ENCODE measurements at regions not wholly inside any gene's neighbourhood (a gene's known extent, or its start where the extent isn't known, plus 50 kb on each side); places are given as distances from the start of the nearest gene placed in this dataset.

DNA sequence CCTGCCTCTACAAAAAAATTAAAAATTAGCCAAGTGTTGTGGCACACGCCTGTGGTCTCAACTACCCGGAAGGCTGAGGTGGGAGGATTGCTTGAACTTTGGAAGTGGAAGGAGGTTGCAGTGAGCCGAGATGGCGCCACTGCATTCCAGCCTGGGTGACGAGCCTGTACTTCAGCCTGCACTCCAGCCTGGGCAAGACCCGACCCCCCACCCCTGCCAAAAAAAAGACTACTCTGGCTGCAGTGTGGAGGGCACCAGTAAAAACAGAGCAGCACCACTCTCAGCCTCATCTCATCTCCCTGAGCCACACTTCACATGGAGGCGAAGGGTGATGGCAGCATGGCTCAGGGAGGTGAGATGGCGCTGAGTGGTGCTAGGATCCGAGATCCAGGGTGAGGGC, 50.3 kb upstream of the THY1 start:
- in situ Hi-C loops (cut with HindIII; ENCODE audit: low sequenced_read_pairs): loop anchor here (10.0 kb wide), 1 partner anchor 98 kb away; no protein-coding TSS in a partner anchor
- TF ChIP-seq, protein P1, sequence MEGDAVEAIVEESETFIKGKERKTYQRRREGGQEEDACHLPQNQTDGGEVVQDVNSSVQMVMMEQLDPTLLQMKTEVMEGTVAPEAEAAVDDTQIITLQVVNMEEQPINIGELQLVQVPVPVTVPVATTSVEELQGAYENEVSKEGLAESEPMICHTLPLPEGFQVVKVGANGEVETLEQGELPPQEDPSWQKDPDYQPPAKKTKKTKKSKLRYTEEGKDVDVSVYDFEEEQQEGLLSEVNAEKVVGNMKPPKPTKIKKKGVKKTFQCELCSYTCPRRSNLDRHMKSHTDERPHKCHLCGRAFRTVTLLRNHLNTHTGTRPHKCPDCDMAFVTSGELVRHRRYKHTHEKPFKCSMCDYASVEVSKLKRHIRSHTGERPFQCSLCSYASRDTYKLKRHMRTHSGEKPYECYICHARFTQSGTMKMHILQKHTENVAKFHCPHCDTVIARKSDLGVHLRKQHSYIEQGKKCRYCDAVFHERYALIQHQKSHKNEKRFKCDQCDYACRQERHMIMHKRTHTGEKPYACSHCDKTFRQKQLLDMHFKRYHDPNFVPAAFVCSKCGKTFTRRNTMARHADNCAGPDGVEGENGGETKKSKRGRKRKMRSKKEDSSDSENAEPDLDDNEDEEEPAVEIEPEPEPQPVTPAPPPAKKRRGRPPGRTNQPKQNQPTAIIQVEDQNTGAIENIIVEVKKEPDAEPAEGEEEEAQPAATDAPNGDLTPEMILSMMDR (IDR thresholded peaks at IDR 0.05; ENCODE audit: low read depth, low read length, missing control alignments): no peak
- no peak for DNase-seq (ENCODE audit: low read depth)
- no peak overlapping the region for H3K4me3 ChIP-seq (ENCODE audit: low read depth, low read length)

GRCh38 chr11:119472856-119473222, 49.9 kb upstream of the THY1 start:
- in situ Hi-C loops (cut with HindIII; ENCODE audit: low sequenced_read_pairs): loop anchor here (10.0 kb wide), 1 partner anchor 98 kb away; no protein-coding TSS in a partner anchor
- no peak for DNase-seq (ENCODE audit: low read depth)
- TF ChIP-seq, protein P1 (IDR thresholded peaks at IDR 0.05; ENCODE audit: low read depth, low read length, missing control alignments): no peak
- no peak overlapping the region for H3K4me3 ChIP-seq (ENCODE audit: low read depth, low read length)

All from astrocyte of the cerebellum (primary cell).